GM18907 (cell line): ENCODE measurements at regions not wholly inside any gene's neighbourhood (a gene's known extent, or its start where the extent isn't known, plus 50 kb on each side); places are given as distances from the start of the nearest gene placed in this dataset.
A peak's percentile ranks its signal among the peaks of the same experiment; 100 is the strongest.
"Not testable (repeated sequence)": the region's sequence is repeated elsewhere in the genome, so short reads cannot be mapped to it uniquely, and the experiment has no call there.

Experiments used
- ATAC-seq: cut with Tn5 transposase; IDR thresholded peaks from one replicate; pipeline ENCODE4 v1.9.1; 2021; ENCODE audit warnings: mild to moderate bottlenecking, moderate library complexity; ENCODE audit not compliant: unreplicated experiment

- no peak for ATAC-seq
Measured at GRCh38 chr4:123535037-123535748, 138.6 kb downstream of the SPRY1 start.

GRCh38 chr4:123536225-123536624, 139.6 kb downstream of the SPRY1 start:
- peak; percentile 85 for ATAC-seq

- not testable (repeated sequence) for ATAC-seq
Measured at GRCh38 chr4:123537906-123538402, 141.4 kb downstream of the SPRY1 start.

- ATAC-seq: no peak
Measured at GRCh38 chr4:123545667-123546572, 149.3 kb downstream of the SPRY1 start.

GRCh38 chr4:123546573-123547060, 150.0 kb downstream of the SPRY1 start:
- no peak for ATAC-seq

- no peak for ATAC-seq
Measured at GRCh38 chr4:123547216-123548165, 150.9 kb downstream of the SPRY1 start.

- no peak for ATAC-seq
Measured at GRCh38 chr4:123553279-123553678, 156.7 kb downstream of the SPRY1 start.

GRCh38 chr4:123553733-123554637, 157.4 kb downstream of the SPRY1 start:
- ATAC-seq: no peak

- ATAC-seq: no peak
Measured at GRCh38 chr4:123554801-123555232, 158.2 kb downstream of the SPRY1 start.

GRCh38 chr4:123555233-123555806, 158.7 kb downstream of the SPRY1 start:
- ATAC-seq: no peak

- ATAC-seq: no peak
Measured at GRCh38 chr4:123555807-123556273, 159.2 kb downstream of the SPRY1 start.

GRCh38 chr4:123556526-123556925, 159.9 kb downstream of the SPRY1 start:
- ATAC-seq: no peak

GRCh38 chr4:123557857-123558536, 161.4 kb downstream of the SPRY1 start:
- ATAC-seq: no peak

GRCh38 chr4:123558865-123559264, 162.3 kb downstream of the SPRY1 start:
- ATAC-seq: no peak

- no peak for ATAC-seq
Measured at GRCh38 chr4:123559955-123560871, 163.6 kb downstream of the SPRY1 start.

GRCh38 chr4:123561525-123561924, 164.9 kb downstream of the SPRY1 start:
- no peak for ATAC-seq

GRCh38 chr4:123562994-123563750, 166.6 kb downstream of the SPRY1 start:
- no peak for ATAC-seq
